AG04449 (cell line): ENCODE measurements at regions not wholly inside any gene's neighbourhood (a gene's known extent, or its start where the extent isn't known, plus 50 kb on each side); places are given as distances from the start of the nearest gene placed in this dataset.
A peak's percentile ranks its signal among the peaks of the same experiment; 100 is the strongest.

Source experiments
- CTCF ChIA-PET: fragments of 350-600 bp; formaldehyde crosslinking; extraction: SDS; loops from one replicate; lab custom pipeline; 2021; ENCODE audit warnings: antibody characterized with exemption; lab: Yijun Ruan, JAX
- POLR2A ChIA-PET: fragments of 400-600, 350-600 bp; formaldehyde crosslinking; extraction: SDS; loops from one replicate; lab custom pipeline; 2020; ENCODE audit warnings: antibody characterized with exemption, inconsistent platforms; lab: Yijun Ruan, JAX
- DNase-seq: peaks from one replicate; pipeline ENCODE4 v3.0.0-alpha.2; 2010; ENCODE audit warnings: low read depth, low spot score
- H3K4me3 ChIP-seq: 2 replicates; pipeline ENCODE4 v1.5.1; 2011; ENCODE audit warnings: low read depth, mild to moderate bottlenecking, control low read depth, low read length
- CTCF ChIP-seq: IDR thresholded peaks from one replicate; pipeline ENCODE4 v1.5.1; 2011; ENCODE audit warnings: mild to moderate bottlenecking, moderate library complexity, low read length, control low read depth, inconsistent platforms; ENCODE audit not compliant: insufficient read depth; ENCODE audit errors: missing control alignments

- no peak for TF ChIP-seq CTCF
- POLR2A ChIA-PET = interaction anchor here (1.0 kb wide), 1 partner anchor 441 kb away, joined by 4 read pairs; the partner anchor contains the start of gene ENC1
- no peak overlapping the region for H3K4me3 ChIP-seq
- CTCF ChIA-PET = interaction anchor here (1.0 to 1.4 kb wide), 2 partner anchors 11 to 297 kb away, joined by 3 to 5 read pairs; no protein-coding TSS in a partner anchor
- DNase-seq = peak; percentile 40
Measured at GRCh38 chr5:74199436-74200210, 440.9 kb downstream of the ENC1 start.

- H3K4me3 ChIP-seq = no peak overlapping the region
- CTCF ChIA-PET = interaction anchor here (1.0 to 1.4 kb wide), 2 partner anchors 11 to 296 kb away, joined by 3 to 5 read pairs; no protein-coding TSS in a partner anchor
- DNase-seq = no peak
- POLR2A ChIA-PET = interaction anchor here (1.0 kb wide), 1 partner anchor 442 kb away, joined by 4 read pairs; the partner anchor contains the start of gene ENC1
- no peak for TF ChIP-seq CTCF
Measured at GRCh38 chr5:74199005-74199404, 441.5 kb downstream of the ENC1 start.

DNA sequence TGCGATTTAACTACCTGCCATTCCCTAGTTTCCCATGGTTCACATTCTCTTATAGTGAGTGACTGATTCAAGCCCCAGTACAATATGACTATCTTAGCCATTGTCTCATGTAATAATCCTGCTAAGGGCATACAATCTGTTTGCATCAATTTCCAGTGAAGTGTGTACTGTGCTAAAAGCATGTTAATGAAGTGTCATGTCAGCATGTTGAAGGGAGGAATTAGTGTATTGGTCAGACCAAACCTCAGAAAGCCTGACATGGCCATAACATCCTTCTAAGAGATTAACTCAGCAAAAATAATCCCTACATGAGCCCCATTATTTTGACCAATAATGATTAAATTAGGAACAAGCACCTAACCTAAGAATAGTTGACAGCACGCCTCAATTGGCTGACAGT is 442.4 kb downstream of the ENC1 start:
- DNase-seq = no peak
- TF ChIP-seq CTCF = no peak
- ChIA-PET CTCF (interaction anchor here (1.4 to 1.5 kb wide), 2 partner anchors 10 to 16 kb away, joined by 3 to 4 read pairs; no protein-coding TSS in a partner anchor), POLR2A (no interaction called here)
- H3K4me3 ChIP-seq = no peak overlapping the region

DNA sequence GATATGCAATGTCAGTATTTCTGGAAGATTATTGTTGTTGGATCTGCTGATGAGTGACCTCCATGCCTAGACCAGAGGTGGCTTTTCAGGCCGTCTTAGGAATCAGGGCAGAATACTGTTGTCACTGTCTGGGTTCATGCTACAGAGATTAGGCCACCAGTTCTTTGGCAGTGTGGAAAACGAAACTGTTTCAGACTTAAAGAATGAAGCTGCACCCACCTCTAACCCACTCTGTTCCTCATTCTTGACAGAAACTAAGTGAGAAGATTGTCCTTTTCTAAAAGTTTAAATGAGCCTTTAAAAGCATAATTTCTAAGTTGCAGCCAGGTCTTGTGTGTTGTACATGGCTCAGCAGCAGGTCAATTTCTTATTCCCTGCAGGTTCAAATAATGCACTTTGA is 444.3 kb downstream of the ENC1 start:
- no peak for DNase-seq
- no peak overlapping the region for H3K4me3 ChIP-seq
- CTCF ChIA-PET = interaction anchor here (1.2 kb wide), 1 partner anchor 10 kb away, joined by 4 read pairs; no protein-coding TSS in a partner anchor
- no peak for TF ChIP-seq CTCF
- POLR2A ChIA-PET = no interaction called here

DNA sequence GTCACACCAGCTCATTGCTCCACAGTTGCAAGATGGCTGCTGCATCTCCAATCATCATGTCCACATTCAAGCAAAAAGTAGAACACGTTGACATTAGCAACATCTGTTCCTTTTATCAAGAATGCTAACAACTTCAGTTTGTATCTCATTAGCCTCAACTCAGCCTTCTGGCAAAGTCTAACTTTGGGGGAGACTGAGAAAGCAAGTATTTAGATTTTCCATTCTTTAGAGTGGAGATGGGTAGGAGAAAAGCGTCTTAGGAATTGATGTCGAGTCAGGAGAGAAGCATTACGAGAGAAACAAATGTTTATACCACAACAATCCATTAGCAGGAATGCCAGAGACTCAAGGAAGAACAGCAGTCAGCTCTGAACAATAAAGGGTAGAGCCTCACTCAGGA is 446.3 kb downstream of the ENC1 start:
- DNase-seq = no peak
- ChIA-PET POLR2A (no interaction called here), CTCF (interaction anchor here (0.8 to 1.4 kb wide), 4 partner anchors 198 to 448 kb away, joined by 3 to 4 read pairs (median 3); partner anchors contain the start of gene ENC1)
- no peak for TF ChIP-seq CTCF
- H3K4me3 ChIP-seq = no peak overlapping the region
